Activated CD4-positive, alpha-beta T cell treated with anti-CD3 and anti-CD28 coated beads, Interleukin-2, amount 50 U/mL, for 1 hour (primary cell): ENCODE measurements at regions not wholly inside any gene's neighbourhood (a gene's known extent, or its start where the extent isn't known, plus 50 kb on each side); places are given as distances from the start of the nearest gene placed in this dataset.
"Not testable (repeated sequence)": the region's sequence is repeated elsewhere in the genome, so short reads cannot be mapped to it uniquely, and the experiment has no call there.

ENCODE experiments used
- DNase-seq: peaks from one replicate; pipeline ENCODE4 v3.0.0-alpha.2; 2020

DNA sequence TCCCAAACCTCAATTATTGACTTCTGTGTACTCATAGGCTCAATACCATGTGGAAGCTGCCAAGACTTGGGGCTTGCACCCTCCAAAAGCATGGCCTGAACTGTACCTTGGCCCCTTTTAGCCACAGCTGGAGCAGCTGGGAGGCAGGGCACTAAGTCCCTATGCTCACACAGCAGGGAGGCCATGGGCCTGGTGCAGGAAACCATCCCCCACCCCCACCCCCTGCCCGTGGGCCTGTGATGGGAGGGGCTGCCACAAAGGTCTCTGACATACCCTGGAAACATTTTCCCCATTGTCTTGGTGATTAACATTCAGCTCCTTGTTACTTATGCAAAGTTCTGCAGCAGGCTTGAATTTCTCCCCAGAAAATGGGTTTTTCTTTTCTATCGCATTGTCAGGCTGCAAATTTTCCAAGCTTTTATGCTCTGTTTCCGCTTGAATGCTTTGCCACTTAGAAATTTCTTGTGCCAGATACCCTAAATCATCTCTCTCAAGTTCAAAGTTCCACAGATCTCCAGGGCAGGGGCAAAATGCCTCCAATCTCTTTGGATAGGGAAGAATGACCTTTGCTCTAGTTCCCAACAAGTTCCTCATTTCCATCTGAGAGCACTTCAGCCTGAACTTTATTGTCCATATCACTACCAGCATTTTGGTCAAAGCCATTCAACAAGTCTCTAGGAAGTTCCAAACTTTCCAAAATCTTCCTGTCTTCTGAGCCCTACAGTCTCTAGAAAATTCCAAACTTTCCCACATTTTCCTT, 141.8 kb downstream of the AHR start:
- DNase-seq = not testable (repeated sequence)

DNA sequence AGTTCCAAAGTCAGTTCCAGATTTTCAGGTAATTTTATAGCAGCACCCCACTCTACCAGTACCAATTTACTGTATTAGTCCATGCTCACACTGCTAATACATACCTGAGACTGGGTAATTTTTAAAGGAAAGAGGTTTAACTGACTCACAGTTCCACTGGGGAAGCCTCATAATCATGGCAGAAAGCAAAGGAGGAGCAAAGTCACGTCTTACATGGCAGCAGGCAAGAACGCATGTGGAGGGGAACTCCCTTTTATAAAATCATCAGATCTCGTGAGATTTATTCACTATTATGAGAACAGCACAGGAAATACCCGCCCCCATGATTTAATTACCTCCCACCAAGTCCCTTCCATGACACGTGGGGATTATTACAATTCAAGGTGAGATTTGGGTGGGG, 142.4 kb downstream of the AHR start:
- no peak for DNase-seq

DNA sequence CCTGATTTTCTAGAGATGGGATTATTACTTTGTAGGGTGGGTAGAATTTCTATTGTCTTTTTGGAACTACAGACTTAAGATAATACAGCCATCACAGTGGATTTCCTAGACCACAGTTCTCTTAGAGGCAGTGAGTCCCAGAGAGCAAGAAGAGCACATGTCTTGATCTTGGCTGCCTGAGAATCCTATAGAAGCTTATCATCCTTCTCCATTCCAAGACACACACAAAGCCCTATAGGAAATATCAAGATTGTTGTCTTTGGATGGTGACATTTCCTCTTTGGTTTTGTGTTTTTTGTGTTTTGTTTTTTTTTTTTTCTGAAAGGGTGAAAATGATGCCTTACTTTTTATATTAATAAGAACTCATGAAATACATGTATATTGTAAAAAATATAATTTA, 143.1 kb downstream of the AHR start:
- DNase-seq = no peak

DNA sequence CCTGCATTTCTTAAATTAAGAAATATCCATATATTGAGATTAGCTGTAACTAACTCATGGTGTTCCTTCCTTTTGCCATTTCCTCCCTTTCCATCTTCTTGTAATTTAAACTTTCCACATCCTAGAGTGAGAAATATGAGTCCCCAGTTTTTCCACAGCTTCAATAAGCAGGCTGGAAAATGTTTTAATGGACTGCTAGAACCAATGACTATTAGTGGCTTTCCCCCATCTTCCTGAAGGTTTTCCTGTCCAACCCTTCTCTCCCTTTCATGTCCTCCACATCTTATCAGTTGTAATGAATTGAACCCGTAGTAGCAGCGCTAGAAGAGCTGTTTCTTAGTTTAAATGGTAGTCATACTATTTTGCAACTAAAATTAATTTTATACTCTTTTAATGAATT, 145.7 kb downstream of the AHR start:
- no peak for DNase-seq

DNA sequence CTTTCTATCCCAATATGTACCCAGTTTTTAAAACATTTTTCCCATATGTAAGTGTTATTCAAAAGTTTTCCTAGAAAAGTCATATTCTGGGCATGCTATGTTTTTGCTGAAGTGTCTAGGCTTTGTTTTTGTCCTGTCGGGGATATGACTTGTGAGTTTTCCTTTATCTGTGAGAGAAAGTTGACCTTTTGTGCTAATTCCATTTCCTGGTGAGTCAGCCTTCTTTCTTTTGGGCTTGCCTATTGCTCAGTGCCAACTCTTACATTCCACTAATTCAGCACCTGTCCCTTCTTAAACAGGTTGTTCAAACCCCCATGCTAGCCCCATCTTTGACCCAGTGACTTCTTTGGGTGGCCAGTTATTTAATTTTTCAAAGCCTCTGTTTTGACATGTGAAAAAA, 146.2 kb downstream of the AHR start:
- no peak for DNase-seq

DNA sequence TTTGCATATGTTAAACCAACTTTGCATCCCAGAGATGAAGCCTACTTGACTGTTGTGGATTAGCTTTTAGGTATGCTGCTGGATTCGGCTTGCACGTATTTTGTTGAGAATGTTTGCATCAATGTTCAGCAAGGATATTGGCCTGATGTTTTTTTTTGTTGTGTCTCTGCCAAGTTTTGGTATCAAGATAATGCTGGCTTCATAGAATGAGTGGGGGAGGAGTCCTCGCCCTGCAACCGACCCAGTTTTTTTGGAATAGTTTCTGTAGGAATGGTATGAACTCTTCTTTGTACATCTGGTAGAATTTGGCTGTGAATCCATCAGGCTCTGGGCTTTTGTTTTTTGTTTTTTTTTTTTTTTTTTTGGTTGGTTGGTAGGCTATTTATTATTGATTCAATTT, 147.9 kb downstream of the AHR start:
- no peak for DNase-seq

DNA sequence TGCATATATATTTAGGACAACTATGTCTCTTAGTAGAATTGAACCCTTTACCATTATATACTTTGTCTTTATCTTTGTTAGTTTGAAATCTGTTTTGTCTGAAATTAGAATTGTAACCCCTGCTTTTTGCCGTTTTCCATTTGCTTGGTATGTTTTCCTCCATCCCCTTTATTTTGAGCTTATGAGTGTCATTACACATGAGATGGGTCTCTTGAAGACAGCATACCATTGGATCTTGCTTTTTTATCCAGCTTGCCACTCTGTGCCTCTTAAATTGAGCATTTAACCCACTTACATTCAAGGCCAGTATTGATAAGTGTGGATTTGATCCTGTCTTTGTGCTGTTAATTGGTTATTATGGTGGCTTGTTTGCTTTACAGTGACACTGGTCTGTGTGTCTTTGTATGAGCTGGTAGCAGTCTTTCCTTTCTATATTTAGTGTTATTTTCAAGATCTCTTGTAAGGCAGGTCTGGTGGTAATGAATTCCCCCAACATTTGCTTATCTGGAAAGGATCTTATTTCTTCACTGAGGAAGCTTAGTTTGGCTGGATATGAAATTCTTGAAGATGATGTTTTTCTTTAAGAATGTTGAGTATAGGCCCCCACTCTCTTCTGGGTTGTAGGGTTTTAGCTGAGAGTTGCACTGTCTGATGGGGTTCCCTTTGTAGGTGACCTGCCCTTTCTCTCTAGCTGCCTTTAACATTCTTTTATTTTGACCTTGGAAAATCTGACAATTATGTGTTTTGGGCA, 149.5 kb downstream of the AHR start:
- no peak for DNase-seq

DNA sequence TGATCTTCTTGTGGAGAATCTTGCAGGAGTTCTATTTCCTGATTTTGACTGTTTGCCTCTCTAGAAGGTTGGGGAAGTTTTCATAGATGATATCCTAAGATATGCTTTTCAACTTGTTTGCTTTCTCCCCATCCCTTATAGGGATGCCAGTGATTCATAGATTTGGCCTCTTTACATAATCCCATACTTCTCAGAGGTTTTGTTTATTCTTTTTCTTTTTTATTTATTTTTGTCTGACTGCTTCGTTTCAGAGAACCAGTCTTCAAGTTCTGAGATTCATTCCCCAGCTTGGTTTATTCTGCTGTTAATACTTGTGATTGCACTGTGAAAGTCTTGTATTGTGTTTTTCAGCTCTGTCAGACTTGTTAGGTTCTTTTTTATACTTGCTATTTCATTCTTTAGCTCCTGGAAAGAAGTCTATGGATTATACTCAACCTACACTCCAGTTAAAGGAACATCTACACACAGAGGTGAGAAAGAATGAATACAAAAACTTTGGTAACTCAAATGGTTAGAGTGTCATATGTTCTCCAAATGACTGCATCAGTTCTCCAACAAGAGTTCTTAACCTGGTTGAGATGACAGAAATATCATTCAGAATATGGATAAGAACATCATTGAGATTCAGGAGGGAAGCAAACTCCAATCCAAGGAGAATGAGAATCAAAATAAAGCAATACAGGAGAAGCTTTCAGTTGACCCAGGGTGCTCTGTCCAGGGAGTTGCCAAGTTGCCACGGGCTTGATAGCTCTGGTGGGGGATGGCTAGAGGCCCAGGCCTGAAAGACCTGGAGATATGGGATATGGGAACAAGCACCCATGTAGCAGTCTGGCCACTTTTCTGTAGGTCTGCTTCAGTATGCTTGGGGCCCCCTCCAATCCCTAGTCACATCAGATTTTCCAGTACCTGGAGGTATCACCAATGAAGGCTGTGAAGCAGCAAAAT, 150.3 kb downstream of the AHR start:
- DNase-seq = no peak

DNA sequence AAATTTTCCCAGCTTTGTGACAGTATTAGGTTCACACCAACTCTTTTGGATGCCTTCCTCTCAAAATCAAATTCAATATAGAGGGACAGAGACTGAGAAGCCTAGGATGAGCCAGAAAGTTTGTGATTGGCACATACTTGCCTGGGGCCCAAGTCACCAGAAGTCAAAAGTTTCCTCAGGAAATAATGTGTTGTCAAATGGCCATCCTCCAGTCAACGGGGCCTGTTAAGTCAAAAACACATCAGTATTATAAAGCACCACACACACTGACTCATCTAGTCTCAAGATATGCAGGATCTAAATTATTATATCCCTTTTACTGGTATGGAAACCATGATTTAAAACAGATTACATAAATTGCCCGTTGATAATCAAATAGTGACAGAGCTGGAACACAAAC, 158.1 kb downstream of the AHR start:
- no peak for DNase-seq

DNA sequence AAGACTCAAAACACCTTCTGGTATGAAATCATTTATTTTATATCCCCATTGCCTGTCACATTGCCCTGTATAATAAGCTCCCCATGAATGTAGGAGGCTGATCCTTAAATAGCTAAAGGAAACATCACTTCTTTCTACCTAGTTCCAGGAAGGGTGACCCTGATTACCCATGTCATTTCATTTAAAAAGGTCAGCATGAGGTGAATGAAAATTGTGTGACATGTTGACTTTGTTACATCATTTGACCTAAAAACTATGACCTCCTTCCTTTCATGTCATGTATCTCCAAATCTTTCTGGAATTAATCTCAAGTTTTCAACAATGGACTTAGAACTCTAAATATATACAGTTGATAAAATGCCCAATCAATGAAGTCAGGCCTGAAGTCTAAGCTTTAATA, 161.5 kb downstream of the AHR start:
- no peak for DNase-seq

DNA sequence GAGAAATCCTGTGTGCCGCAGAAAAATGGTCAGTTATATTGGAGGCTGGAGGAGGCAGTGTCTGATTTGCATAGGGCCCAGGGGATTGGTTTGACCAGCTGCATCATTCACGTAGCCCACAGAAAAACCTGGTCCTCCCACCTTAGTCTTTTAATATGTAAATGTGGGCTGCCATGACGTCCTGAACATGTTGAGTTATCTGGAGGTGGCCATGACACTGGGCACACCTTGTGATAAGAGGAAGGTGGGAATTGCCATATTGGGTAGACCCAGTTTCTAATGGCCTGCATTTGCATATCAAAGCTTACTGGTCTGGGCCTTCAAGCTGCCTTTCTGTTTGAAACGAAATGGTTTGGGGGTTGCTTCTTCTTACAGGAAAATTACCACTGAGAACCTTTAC, 162.2 kb downstream of the AHR start:
- no peak for DNase-seq

DNA sequence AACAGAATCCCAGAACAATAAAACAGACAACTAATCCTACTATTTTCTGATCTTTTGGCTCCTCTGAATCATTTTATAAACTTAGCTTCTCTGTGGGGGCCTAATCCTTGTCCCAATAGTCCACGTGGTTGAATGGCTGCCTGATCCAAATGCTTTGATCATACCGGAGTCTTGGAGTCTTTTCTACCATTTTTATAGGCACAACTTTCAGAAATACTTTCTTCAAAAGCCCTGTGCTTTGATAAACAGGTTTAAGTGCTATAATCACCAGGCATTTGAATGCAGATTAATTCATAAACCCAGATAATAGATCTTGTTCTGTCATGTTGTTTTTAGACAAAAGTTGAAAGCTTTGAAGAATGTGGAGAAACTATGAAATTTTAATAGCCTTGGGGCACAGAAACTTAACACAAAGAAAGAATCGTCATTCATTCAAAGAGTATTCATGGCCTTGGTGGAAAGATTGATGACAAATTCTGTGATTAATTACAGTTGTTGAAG, 163.7 kb downstream of the AHR start:
- no peak for DNase-seq

DNA sequence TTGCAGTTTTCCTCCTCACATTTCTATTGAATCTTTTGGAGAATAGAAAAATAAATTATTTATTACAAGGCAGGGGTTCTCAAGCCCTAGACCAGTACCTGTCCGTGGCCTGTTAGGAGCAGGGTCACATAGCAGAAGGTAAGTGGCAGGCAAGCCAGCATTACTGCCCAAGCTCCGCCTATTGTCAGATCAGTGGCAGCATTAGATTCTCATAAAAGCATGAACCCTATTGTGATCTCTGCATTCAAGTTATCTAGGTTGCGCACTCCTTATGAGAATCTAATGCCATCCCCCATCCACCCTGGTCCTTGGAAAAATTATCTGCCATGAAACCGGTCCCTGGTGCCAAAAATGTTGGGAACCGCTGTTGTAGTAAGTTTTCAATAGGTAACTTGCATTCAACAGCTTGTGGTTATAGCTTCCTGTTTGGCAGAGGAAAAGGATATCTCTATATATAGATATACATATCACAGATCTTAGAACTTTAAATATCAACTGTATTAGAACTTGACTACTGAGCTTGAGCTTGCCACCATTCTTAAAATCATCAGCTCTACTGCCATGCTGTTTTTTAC, 165.1 kb downstream of the AHR start:
- no peak for DNase-seq

DNA sequence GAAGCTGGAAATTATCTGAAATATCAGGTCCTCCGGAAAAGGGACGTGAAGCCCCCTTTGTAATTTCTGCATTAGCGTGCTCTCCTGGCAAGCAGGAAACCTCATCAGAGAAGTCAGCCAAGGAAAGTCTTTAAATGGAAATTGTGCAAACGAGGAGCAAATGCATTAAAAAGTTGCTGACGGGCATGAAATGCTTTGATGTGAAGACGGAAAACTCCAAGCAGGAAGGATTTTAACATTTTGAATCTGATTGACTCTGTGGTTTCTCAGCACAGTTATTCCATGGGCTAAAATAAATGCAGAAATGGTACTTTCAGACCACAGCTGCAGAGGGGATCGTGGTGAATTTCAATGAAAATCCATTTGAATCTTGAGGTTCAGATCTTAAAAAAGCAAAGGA, 167.8 kb downstream of the AHR start:
- DNase-seq = no peak

DNA sequence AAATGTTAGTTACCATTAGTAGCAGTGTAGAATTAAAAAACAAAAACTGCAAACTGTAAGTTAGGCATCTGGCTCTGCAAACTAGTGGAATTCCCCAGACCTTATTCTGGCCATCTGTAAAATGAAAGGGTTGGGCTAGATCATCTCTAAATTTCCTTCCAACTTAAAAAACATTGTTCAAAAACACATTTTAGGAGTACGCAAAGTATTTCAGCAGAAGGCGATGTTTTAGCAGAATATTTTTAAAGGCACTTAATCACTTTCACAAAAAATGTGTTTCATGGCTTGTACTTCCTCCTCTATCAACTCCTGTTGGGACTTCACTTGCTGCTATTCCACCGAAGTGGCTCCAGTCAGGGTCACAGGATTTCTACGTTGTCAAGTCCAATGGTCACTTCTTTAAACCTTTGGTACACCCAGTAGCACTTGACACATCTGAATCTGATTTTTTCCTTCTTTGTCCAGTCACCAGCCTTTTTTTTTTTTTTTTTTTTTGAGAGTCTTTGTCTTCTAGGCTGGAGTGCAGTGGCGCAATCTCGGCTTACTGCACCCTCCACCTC, 169.0 kb downstream of the AHR start:
- no peak for DNase-seq

DNA sequence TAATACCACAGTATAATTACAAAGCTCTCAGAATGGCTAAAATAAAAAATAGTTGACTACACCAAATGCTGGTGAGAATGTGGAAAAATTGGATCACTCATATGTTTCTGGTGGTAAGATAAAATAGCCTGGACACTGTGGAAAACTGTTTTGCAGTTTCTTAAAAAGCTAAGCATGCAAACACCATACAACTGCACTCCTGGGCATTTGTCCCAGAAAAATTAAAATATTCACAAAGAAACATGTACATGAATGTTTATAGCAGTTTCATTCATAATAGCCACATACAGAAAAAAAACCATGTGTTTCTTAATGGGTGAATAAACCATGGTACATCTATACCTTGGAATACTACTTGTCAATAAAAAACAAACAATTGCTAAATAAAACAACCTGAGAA, 172.9 kb downstream of the AHR start:
- no peak for DNase-seq

DNA sequence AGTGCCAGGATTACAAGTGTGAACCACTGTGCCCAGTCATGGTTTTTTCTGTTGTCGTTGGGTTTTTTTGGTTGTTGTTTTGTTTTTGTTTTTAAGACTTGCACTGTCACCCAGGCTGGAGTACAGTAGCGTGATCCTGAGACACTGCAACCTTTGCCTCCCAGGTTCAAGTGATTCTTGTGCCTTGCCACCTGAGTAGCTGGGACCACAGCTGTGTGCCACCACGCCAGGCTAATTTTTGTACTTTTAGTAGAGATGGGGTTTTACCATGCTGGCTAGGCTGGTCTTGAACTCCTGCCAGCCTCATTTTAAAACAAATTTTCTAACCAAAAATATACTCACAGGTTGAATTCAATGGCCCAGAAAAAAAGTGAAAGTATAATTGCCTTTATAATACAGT, 174.1 kb downstream of the AHR start:
- DNase-seq = no peak

DNA sequence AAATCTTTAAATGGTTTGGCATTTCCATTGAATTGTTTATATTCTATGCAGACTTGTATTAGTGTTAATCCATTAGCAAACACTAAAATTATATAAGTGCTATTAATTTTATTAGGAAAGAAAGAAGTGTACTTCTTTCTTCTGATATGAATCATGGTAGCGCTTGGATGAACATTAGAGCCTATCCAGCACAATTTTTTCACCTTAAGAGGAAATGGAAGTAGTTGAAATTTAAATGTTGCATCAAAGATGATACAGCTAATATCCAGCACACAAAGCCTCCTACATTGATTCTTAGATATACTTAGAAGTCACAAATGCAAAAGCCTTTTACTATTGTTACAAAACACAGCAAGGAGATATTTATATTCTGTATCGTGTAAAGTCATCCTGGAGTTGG, 174.5 kb downstream of the AHR start:
- DNase-seq = no peak

DNA sequence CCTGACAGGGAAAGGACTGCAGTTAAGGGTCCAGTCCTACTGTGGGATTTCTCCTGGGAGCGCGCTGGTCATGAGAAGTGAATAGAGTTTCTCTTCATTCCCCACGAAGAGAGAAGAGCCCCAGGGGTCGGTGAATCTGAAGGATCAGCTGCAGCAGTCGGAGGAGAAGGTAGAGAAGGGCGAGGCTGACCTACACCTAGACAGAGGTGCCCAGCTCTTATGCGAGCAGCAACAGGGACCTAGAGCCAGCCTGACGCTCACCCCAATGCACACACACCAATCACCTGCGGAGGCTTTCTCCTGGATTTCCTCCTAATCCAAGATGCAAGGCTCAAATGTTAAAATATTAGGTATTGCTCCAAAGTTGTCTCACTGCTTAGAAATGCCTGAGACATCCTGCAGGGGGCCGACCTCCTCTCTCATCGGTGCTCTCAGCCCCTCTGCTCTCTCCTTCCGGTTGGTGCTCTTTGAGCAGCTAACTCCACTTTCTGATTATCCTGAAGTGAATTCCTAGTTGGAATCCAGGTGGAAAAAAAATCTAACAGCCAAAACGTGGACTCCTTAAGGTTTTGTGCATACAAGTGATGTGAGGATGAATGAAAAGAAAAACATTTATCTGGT, 176.4 kb downstream of the AHR start:
- DNase-seq = no peak

DNA sequence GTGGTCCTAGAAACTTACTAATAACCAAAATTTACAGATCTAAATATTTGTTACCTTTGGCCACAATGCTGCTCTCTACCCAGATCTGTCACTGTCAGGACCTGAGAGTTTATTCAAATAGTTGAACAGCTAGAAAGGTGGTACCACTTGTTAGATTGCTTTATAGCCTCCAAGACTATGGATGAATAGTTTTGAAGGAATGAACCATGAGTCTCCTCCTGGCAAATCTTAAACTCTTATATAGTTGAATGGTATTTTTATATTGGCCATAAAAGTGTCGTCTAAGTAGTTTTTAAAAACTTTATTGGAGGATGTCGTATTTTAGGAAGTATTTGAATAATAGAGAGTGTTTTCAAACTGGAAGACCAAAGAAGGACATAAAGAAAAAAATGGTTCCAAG, 178.7 kb downstream of the AHR start:
- DNase-seq = no peak

DNA sequence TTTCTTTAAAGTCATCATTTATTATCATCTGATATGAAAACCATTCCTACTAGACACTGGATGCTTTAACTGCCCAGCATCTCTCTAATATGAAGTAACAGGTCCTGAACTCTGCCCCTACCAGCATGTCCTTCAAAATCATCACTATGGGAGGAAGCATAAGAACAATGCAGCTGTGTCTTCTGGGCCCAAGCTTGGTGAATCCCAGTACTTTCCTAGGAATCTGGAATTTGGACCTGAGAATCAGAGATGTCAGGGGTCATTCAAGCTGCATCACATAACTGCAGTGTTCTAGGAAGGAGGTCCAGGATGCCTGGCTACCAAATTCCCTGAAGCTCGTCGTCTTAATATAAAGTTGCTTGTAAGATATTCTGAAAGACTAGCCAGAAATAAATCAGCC, 182.7 kb downstream of the AHR start:
- DNase-seq = no peak

DNA sequence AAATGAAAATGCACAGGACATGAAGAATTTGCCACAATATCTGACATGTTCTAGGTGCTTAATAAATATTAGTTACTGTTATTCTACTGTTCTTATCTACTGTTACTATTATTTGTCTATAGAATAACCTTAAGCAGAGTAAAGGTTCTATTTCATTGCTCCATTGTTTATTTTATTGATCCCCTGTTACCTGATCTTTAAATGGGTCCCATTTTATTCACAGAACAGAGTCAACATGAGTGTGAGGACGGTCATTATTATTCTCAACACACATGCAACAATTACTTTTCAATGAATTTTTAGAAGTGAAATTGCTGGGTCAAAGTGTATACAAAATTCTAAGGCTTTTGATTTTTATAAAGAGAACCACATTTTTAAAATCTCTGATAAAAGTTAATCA, 186.9 kb downstream of the AHR start:
- DNase-seq = no peak
